ENCODE measurements at regions not wholly inside any gene's neighbourhood (a gene's known extent, or its start where the extent isn't known, plus 50 kb on each side); places are given as distances from the start of the nearest gene placed in this dataset.
"Not testable (repeated sequence)": the region's sequence is repeated elsewhere in the genome, so short reads cannot be mapped to it uniquely, and the experiment has no call there.

- no peaks in the 10 kb centered on the region for H3K9me3 ChIP-seq (ENCODE audit: control insufficient read depth, insufficient read depth, low read length)
- H3K27ac ChIP-seq (ENCODE audit: low read depth, low read length), result no peak overlapping the region
- H3K27me3 ChIP-seq (ENCODE audit: control insufficient read depth, insufficient read depth, low read length), result no peaks in the 10 kb centered on the region
- H3K4me1 ChIP-seq (ENCODE audit: control insufficient read depth, insufficient read depth, low read length), result no peaks in the 10 kb centered on the region
- H3K36me3 ChIP-seq (ENCODE audit: control insufficient read depth, insufficient read depth, low read length), result no peaks in the 10 kb centered on the region
- H3K9ac ChIP-seq (ENCODE audit: low read depth, low read length), result no peak overlapping the region
- no peak overlapping the region for H3K4me3 ChIP-seq (ENCODE audit: low read depth, low read length)
Observed at GRCh38 chr7:16933296-16934279, 51.8 kb upstream of the AGR3 start.

GRCh38 chr7:16934722-16935340 is 53.0 kb upstream of the AGR3 start:
- Histone ChIP-seq H3K27ac (ENCODE audit: low read depth, low read length) (no peak overlapping the region), H3K9me3 (ENCODE audit: control insufficient read depth, insufficient read depth, low read length) (no peaks in the 10 kb centered on the region), H3K36me3 (ENCODE audit: control insufficient read depth, insufficient read depth, low read length) (no peaks in the 10 kb centered on the region), H3K9ac (ENCODE audit: low read depth, low read length) (no peak overlapping the region), H3K27me3 (ENCODE audit: control insufficient read depth, insufficient read depth, low read length) (no peaks in the 10 kb centered on the region), H3K4me3 (ENCODE audit: low read depth, low read length) (no peak overlapping the region), H3K4me1 (ENCODE audit: control insufficient read depth, insufficient read depth, low read length) (no peaks in the 10 kb centered on the region)

DNA sequence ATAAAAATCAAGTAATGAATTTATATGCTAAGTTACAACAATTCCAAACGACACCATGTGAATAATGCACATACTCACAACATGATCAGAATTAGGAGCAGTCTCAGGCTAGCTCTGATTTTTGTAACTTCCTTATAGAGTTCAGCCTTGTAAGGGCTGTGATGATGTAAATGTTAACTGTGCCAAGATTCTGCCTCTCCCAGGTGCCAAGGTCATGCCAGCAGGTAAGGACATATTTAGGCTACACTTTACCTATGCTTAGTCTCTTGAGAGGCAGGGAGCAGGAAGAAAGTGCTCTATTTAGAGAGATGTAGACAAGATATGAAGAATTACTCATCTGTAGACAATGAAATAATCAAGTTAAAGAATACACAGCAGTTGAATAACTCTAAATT is 53.6 kb upstream of the AGR3 start:
- Histone ChIP-seq H3K4me3 (ENCODE audit: low read depth, low read length) (no peak overlapping the region), H3K27ac (ENCODE audit: low read depth, low read length) (no peak overlapping the region), H3K9me3 (ENCODE audit: control insufficient read depth, insufficient read depth, low read length) (no peaks in the 10 kb centered on the region), H3K27me3 (ENCODE audit: control insufficient read depth, insufficient read depth, low read length) (no peaks in the 10 kb centered on the region), H3K4me1 (ENCODE audit: control insufficient read depth, insufficient read depth, low read length) (no peaks in the 10 kb centered on the region), H3K36me3 (ENCODE audit: control insufficient read depth, insufficient read depth, low read length) (no peaks in the 10 kb centered on the region), H3K9ac (ENCODE audit: low read depth, low read length) (no peak overlapping the region)

DNA sequence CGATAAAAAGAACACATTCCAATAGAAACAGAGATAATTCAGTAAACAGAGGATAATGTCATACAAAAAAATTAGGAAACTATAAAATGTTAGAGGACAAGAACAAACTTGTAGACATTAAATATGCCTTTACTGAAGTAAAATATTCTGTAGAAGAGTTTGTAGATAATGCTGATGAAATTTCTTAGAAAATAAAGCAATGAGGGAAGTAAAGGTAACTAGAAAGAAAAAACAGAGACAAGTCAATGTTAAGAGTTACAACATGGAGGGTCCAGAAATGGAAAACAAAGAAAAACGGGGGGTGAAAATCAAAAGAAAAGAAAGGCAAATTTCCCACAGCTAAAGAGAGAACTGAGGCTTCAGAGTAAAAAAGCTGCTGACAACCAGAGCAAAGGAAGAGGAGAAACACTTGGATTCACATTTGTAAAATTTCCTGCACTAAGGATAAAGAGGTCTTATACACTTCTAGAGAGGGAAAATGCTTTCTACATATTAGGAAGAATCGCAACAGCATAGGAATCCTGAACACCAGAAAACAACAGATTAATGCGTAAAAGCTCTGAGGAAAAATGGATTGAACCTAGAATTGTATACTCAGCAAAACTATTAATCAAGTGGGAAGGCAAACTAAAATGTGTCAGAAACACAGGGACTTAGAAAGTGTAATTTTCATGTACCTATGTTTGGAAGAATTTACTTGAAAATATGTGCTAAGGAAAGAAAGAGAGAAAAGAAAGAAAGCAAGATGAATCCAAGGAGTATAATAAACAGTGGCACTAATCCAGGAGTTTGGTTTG is 55.0 kb upstream of the AGR3 start:
- Histone ChIP-seq H3K9me3 (ENCODE audit: control insufficient read depth, insufficient read depth, low read length) (no peaks in the 10 kb centered on the region), H3K9ac (ENCODE audit: low read depth, low read length) (no peak overlapping the region), H3K36me3 (ENCODE audit: control insufficient read depth, insufficient read depth, low read length) (no peaks in the 10 kb centered on the region), H3K27me3 (ENCODE audit: control insufficient read depth, insufficient read depth, low read length) (no peaks in the 10 kb centered on the region), H3K4me1 (ENCODE audit: control insufficient read depth, insufficient read depth, low read length) (no peaks in the 10 kb centered on the region), H3K27ac (ENCODE audit: low read depth, low read length) (no peak overlapping the region), H3K4me3 (ENCODE audit: low read depth, low read length) (no peak overlapping the region)

DNA sequence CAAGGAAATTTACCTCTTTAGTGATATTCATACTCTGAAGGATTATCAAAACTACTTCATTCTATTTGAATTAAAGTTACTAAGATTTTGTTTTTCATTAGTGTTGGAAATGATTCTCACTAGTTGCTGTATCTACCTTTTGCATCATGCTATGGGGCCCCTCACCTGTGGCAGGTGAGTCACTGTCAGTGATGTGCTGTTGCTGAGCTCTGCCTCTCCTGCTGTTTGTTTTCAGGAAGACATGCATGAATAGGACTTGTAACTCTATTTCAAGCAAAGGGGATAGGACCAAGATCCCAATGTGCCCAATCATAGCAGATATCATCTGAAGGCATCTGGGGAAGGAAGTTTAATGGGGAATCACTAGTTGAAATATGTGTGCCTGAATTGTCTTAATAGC is 57.4 kb upstream of the AGR3 start:
- no peak overlapping the region for H3K4me3 ChIP-seq (ENCODE audit: low read depth, low read length)
- peaks cover 9% of the 10 kb centered on the region for H3K9me3 ChIP-seq (ENCODE audit: control insufficient read depth, insufficient read depth, low read length)
- no peaks in the 10 kb centered on the region for H3K36me3 ChIP-seq (ENCODE audit: control insufficient read depth, insufficient read depth, low read length)
- no peaks in the 10 kb centered on the region for H3K27me3 ChIP-seq (ENCODE audit: control insufficient read depth, insufficient read depth, low read length)
- H3K4me1 ChIP-seq (ENCODE audit: control insufficient read depth, insufficient read depth, low read length), result no peaks in the 10 kb centered on the region
- no peak overlapping the region for H3K27ac ChIP-seq (ENCODE audit: low read depth, low read length)
- no peak overlapping the region for H3K9ac ChIP-seq (ENCODE audit: low read depth, low read length)

DNA sequence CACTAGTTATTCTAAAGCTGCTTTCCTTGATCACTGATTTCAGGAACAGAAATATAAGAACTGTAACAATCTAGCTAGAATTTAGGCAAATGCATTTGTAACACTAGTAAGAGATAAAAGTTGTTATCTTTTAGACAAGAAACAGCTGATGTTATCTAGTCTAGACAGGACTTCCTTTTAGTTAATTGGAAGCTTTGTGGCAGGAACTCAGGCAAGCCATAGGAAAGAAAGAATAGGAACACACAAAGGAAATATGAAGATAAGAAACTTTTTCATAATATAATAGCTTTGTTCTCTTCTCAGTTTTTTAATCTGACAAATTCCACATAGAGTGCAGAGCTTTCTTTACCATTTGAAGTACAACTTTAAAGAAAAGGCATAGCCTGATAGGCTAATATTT is 59.0 kb upstream of the AGR3 start:
- no peaks in the 10 kb centered on the region for H3K36me3 ChIP-seq (ENCODE audit: control insufficient read depth, insufficient read depth, low read length)
- H3K27me3 ChIP-seq (ENCODE audit: control insufficient read depth, insufficient read depth, low read length), result no peaks in the 10 kb centered on the region
- H3K4me1 ChIP-seq (ENCODE audit: control insufficient read depth, insufficient read depth, low read length), result no peaks in the 10 kb centered on the region
- peaks cover 18% of the 10 kb centered on the region for H3K9me3 ChIP-seq (ENCODE audit: control insufficient read depth, insufficient read depth, low read length)
- no peak overlapping the region for H3K9ac ChIP-seq (ENCODE audit: low read depth, low read length)
- no peak overlapping the region for H3K27ac ChIP-seq (ENCODE audit: low read depth, low read length)
- H3K4me3 ChIP-seq (ENCODE audit: low read depth, low read length), result no peak overlapping the region

GRCh38 chr7:16942929-16943509 is 61.2 kb upstream of the AGR3 start:
- no peaks in the 10 kb centered on the region for H3K4me1 ChIP-seq (ENCODE audit: control insufficient read depth, insufficient read depth, low read length)

DNA sequence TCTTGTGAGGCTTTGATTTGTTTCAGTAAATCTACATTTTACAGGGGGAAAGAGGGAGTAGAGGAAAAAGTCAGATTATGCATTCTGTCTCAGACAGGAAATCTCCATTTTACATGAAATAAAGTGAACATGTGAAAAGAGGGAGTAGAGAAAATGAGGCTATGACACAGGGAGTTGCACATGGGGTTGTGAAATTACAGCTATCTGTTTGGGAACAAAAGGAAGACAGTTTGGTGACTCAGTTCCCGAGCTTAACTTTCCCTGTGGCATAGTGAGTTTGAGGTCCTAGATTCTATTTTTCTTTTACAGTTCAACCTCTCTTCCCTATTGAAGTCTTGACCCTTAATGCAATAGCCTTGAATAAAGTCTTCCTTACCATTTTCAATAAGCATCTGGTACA is 63.2 kb upstream of the AGR3 start:
- H3K9ac ChIP-seq (ENCODE audit: low read depth, low read length), result no peak overlapping the region
- H3K4me3 ChIP-seq (ENCODE audit: low read depth, low read length), result no peak overlapping the region
- peaks cover 36% of the 10 kb centered on the region for H3K9me3 ChIP-seq (ENCODE audit: control insufficient read depth, insufficient read depth, low read length)
- no peaks in the 10 kb centered on the region for H3K4me1 ChIP-seq (ENCODE audit: control insufficient read depth, insufficient read depth, low read length)
- H3K27ac ChIP-seq (ENCODE audit: low read depth, low read length), result no peak overlapping the region
- no peaks in the 10 kb centered on the region for H3K27me3 ChIP-seq (ENCODE audit: control insufficient read depth, insufficient read depth, low read length)
- no peaks in the 10 kb centered on the region for H3K36me3 ChIP-seq (ENCODE audit: control insufficient read depth, insufficient read depth, low read length)

More at GRCh38 chr7:16942929-16943509, 61.2 kb upstream of the AGR3 start:
- Histone ChIP-seq H3K36me3 (ENCODE audit: control insufficient read depth, insufficient read depth, low read length) (no peaks in the 10 kb centered on the region), H3K9me3 (ENCODE audit: control insufficient read depth, insufficient read depth, low read length) (peaks cover 30% of the 10 kb centered on the region), H3K27ac (ENCODE audit: low read depth, low read length) (no peak overlapping the region), H3K9ac (ENCODE audit: low read depth, low read length) (no peak overlapping the region), H3K27me3 (ENCODE audit: control insufficient read depth, insufficient read depth, low read length) (no peaks in the 10 kb centered on the region), H3K4me3 (ENCODE audit: low read depth, low read length) (no peak overlapping the region)

DNA sequence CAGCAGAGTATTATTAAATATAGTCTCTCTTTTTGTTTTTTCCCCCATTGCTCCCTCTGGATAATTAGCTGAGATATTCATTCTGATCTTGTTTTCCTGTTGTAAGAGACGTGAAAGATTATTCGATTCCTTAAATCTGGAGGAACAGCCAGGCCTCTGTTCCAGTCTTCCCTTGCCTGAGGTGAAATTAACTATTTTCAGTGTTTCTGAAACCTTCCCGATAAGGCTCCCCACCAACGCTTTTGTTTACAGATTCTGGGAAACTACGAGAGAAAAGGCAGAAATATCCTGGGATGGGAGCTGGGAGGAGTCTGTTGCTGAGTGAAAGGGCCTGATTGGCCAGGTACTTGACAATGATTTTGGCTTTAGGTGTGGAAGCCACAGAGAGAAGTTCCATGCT is 63.6 kb upstream of the AGR3 start:
- Histone ChIP-seq H3K9me3 (ENCODE audit: control insufficient read depth, insufficient read depth, low read length) (peaks cover 36% of the 10 kb centered on the region), H3K36me3 (ENCODE audit: control insufficient read depth, insufficient read depth, low read length) (no peaks in the 10 kb centered on the region), H3K4me3 (ENCODE audit: low read depth, low read length) (no peak overlapping the region), H3K27me3 (ENCODE audit: control insufficient read depth, insufficient read depth, low read length) (no peaks in the 10 kb centered on the region), H3K9ac (ENCODE audit: low read depth, low read length) (no peak overlapping the region), H3K27ac (ENCODE audit: low read depth, low read length) (no peak overlapping the region), H3K4me1 (ENCODE audit: control insufficient read depth, insufficient read depth, low read length) (no peaks in the 10 kb centered on the region)

GRCh38 chr7:16948110-16948509 is 66.3 kb upstream of the AGR3 start:
- not testable (repeated sequence) for H3K4me3 ChIP-seq (ENCODE audit: low read depth, low read length); H3K9ac ChIP-seq (ENCODE audit: low read depth, low read length); H3K36me3 ChIP-seq (ENCODE audit: control insufficient read depth, insufficient read depth, low read length); H3K27ac ChIP-seq (ENCODE audit: low read depth, low read length); H3K4me1 ChIP-seq (ENCODE audit: control insufficient read depth, insufficient read depth, low read length); H3K27me3 ChIP-seq (ENCODE audit: control insufficient read depth, insufficient read depth, low read length)
- H3K9me3 ChIP-seq (ENCODE audit: control insufficient read depth, insufficient read depth, low read length), result peaks cover 30% of the 10 kb centered on the region

All from HUES48 (cell line).